NCI-H748 treated with DMSO at 0.1 percent for 48 hours (cell line): ENCODE measurements at regions not wholly inside any gene's neighbourhood (a gene's known extent, or its start where the extent isn't known, plus 50 kb on each side); places are given as distances from the start of the nearest gene placed in this dataset.
"Not testable (repeated sequence)": the region's sequence is repeated elsewhere in the genome, so short reads cannot be mapped to it uniquely, and the experiment has no call there.

Experiments used
- DNase-seq: peaks from one replicate; lab custom pipeline; 2025; lab: John Stamatoyannopoulos, UW

- DNase-seq: not testable (repeated sequence)
Observed at GRCh38 chr10:76815505-76815904, 822.1 kb downstream of the KCNMA1 start.

- DNase-seq: no peak
Observed at GRCh38 chr10:76811430-76811829, 826.2 kb downstream of the KCNMA1 start.

- no peak for DNase-seq
Observed at GRCh38 chr10:76788452-76788811, 849.2 kb downstream of the KCNMA1 start.

GRCh38 chr10:76787746-76788451 is 849.7 kb downstream of the KCNMA1 start:
- DNase-seq: no peak

- DNase-seq: no peak
Observed at GRCh38 chr10:76786504-76787072, 851.0 kb downstream of the KCNMA1 start.

GRCh38 chr10:76784076-76784475 is 853.5 kb downstream of the KCNMA1 start:
- DNase-seq: no peak

GRCh38 chr10:76779796-76780301 is 857.8 kb downstream of the KCNMA1 start:
- DNase-seq: no peak

GRCh38 chr10:76778914-76779795 is 858.5 kb downstream of the KCNMA1 start:
- DNase-seq: no peak

- DNase-seq: no peak
Observed at GRCh38 chr10:76774987-76775603, 862.5 kb downstream of the KCNMA1 start.

GRCh38 chr10:76769582-76769981 is 868.0 kb downstream of the KCNMA1 start:
- DNase-seq: no peak

- no peak for DNase-seq
Observed at GRCh38 chr10:76769161-76769560, 868.4 kb downstream of the KCNMA1 start.

- no peak for DNase-seq
Observed at GRCh38 chr10:76766682-76767081, 870.9 kb downstream of the KCNMA1 start.

- DNase-seq: not testable (repeated sequence)
Observed at GRCh38 chr10:76764921-76765320, 872.7 kb downstream of the KCNMA1 start.

- DNase-seq: no peak
Observed at GRCh38 chr10:76764177-76764576, 873.4 kb downstream of the KCNMA1 start.

GRCh38 chr10:76763376-76763775 is 874.2 kb downstream of the KCNMA1 start:
- no peak for DNase-seq

GRCh38 chr10:76759681-76760080 is 877.9 kb downstream of the KCNMA1 start:
- no peak for DNase-seq

GRCh38 chr10:76743169-76743568 is 894.4 kb downstream of the KCNMA1 start:
- no peak for DNase-seq

GRCh38 chr10:76740514-76740913 is 897.1 kb downstream of the KCNMA1 start:
- no peak for DNase-seq

- DNase-seq: no peak
Observed at GRCh38 chr10:76738991-76739390, 898.6 kb downstream of the KCNMA1 start.

- DNase-seq: no peak
Observed at GRCh38 chr10:76736815-76737618, 900.6 kb downstream of the KCNMA1 start.

- DNase-seq: no peak
Observed at GRCh38 chr10:76736392-76736791, 901.2 kb downstream of the KCNMA1 start.
